ENCODE measurements at regions not wholly inside any gene's neighbourhood (a gene's known extent, or its start where the extent isn't known, plus 50 kb on each side); places are given as distances from the start of the nearest gene placed in this dataset.

GRCh38 chr6:44512868-44513741, 125.6 kb downstream of the CDC5L start:
- TF ChIP-seq CTCF (IDR thresholded peaks at IDR 0.05) (no peak), CREB1 (CRISPR knock-in tag; IDR thresholded peaks at IDR 0.05) (no peak), GRHL2 (CRISPR knock-in tag; IDR thresholded peaks at IDR 0.05; ENCODE audit: insufficient replicate concordance, severe bottlenecking) (no peak)
